Amniotic stem cell (primary cell): ENCODE measurements at regions not wholly inside any gene's neighbourhood (a gene's known extent, or its start where the extent isn't known, plus 50 kb on each side); places are given as distances from the start of the nearest gene placed in this dataset.
"Not testable (repeated sequence)": the region's sequence is repeated elsewhere in the genome, so short reads cannot be mapped to it uniquely, and the experiment has no call there.

Experiments used
- DNase-seq: peaks from one replicate; lab custom pipeline; 2025; lab: John Stamatoyannopoulos, UW

DNA sequence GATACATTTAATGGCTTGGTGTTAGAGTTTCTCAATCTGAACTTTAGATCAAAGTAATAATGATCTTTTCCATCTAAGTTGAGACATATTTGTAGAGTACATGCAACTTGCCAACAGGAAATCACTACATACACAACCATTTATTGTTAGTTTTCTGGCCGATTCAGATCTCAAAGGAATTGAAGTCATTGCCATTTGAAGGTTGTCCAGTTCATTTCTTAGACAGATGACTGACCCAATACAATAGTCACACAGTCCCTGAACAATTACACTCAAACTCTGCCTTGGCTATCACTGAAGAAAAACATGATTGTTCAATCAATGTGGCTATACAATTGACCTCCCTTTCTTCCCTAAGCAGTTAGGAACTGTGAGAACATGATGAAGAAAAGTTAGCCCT, 753.2 kb upstream of the RIOK2 start:
- no peak for DNase-seq

DNA sequence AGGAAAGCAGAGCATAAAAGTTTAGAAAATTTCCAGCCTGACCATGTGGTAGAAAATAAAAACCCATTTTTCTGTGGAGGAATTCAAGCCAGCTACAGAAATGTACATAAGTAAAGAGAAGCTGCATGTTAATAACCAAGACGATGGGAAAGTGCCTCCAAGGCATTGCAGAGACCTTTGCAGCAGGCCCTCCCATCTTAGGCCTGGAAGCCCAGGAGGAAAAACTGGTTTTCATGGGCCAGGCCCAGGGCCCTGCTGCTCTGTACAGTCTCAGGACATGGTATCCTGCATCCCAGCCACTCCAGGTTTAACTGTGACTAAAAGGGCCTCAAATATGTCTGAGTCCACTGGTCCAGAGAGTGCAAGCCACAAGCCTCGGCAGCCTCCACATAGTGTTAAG, 754.8 kb upstream of the RIOK2 start:
- no peak for DNase-seq

DNA sequence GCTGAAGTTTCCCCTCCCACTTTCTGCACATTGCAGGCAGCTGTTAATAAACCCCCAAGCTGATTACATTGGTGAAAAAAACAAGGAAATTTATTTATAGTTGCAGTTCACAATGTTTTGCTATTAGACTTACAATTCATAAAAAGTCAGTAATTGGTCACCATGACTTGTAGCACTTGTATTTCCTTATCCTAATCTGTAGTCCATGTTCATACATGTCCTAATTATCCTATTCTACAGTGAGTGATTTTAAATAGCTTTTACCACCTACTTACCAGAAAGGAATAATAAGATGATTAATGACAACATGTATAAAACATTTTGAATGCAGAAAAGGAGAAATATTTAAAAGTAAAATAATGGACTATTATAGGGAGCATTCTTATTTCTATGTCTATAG, 760.0 kb upstream of the RIOK2 start:
- DNase-seq, result no peak

DNA sequence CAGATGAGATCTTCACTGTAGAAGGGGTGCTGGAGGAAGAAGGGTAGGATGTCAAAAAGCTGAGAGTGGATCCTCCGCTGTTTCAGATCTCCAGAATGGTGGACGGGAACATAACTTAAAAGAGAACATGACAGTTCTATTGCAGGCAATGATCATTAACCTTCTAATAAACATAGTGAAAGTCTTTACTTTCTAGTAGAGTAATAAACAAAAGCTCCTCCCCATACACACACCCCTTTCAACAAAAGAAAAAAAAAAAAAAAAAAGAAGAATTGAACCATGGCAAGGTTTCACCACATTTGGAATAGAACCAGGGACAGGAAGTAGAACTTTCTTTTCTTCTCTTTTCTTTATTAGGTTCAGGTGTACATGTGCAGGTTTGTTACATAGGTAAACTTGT, 768.1 kb upstream of the RIOK2 start:
- DNase-seq, result no peak

DNA sequence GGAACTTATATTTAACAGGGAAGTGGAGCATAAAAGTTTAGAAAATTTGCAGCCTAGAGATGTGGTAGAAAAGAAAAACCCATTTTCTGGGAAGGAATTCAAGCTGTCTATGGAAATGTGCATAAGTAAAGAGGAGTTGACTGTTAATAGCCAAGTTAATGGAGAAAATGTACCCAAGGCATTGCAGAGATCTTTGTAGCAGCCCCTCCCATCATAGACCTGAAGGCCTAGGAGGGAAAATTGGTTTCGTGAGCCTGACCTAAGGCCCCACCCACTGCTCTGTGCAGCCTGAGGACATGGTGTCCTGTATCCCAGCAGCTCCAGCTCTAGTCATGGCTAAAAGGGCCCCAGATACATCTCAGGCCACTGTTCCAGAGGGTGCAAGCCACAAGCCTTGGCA, 772.4 kb upstream of the RIOK2 start:
- no peak for DNase-seq

DNA sequence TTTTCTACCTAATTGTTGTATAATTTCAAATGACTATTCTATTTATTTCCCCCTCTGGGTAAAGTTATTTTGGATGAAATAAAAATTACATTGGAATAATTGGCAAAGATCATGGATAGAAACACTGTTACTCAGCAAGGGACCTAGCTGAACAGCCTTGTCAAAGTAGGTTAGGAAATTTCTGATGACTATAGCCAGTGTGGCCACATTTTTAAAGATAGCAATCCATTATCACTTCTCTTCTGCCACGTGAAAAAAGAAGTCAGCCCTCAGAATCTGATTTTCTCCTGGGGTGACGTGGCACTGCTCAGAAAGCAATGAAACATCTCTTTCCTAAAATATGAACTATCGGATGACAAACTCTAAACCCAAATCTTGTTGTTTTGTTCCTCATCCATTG, 784.2 kb upstream of the RIOK2 start:
- DNase-seq, result no peak

DNA sequence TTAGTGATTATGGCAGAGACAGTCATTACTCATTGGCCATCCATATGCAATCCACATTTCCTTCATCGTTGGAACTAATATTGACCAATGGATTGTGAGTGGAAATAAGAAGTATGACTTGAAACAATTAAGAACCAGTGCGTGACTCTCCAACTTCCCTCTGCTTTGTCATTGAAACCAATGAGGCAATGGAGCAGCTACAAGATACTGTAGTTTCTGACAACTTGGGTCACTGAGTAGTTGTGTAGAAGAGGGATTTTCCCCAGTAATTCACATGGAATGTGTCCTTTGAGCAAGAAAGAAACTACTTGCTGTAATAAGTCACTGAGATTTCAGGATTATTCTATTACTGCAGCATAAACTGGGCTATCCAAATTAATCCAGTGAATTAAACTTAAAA, 785.3 kb upstream of the RIOK2 start:
- DNase-seq, result no peak

DNA sequence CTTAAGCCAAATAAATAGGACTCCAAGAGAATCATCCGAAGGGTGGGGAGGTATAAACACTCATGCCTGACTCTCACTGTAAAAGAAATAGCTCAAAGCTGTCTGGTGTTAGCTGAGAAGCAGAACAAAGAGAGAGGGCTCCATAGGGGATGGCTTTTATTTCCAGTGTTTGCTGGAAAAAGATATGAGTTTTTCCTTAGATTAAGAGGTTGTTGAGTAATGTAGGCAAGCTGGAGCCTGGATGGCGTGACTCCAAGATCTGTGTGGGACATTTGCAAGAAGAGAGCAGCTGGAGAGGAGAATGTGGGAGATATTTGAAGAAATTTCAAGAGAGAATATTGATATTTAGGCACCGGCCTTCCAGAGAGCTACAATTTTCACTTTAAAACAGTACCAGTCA, 793.7 kb upstream of the RGMB start:
- DNase-seq, result no peak

DNA sequence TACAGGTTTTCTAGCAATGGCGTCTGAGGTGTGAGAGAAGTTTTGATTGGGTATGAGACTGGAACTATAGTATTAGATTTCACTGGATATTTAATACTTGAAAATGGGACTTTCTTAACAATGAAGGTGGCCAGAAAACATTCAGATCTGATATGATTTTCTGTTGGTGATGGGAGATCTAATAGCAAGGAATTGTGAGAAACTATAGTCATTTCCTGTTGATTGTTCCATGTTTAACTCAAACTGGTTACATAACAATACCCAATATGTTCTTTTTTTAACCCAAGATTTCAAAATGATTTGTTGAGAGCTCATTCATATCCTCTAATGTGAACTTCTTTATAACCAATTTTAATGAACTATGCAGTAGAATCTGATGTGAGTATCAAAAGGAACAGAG, 793.2 kb upstream of the RGMB start:
- no peak for DNase-seq

DNA sequence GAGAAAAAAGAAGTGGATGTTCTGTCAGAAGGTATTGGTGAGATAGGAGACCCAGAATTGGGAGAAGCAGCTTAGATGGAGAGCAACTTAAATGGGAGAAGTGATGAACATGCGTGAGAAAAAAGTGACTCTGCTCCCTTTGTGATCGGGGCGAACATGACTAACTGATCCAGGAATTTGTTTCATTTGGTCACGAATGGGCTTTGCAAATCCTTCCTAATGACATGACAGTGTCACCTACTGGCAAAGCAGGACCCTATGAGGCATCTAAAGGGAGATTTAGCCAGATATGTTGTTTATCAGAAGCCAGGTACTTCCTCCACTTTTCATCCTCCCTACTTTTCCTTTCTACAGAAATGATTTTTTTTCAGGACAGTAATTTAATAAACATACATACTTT, 787.4 kb upstream of the RGMB start:
- no peak for DNase-seq

DNA sequence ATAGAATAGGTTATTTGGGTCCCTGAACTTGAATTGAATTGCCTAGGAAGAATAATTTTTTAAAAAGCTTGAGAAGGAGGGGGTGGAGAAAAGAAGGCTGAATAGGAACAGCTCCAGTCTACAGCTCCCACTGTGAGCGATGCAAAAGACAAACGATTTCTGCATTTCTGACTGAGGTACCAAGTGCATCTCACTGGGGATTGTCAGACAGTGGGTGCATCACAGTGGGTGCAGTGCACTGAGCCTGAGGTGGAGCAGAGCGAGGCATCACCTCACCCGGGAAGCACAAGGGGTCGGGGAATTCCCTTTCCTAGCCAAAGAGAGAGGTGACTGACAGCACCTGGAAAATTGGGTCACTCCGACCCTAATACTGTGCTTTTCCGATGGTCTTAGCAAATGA, 782.2 kb upstream of the RGMB start:
- DNase-seq, result no peak

DNA sequence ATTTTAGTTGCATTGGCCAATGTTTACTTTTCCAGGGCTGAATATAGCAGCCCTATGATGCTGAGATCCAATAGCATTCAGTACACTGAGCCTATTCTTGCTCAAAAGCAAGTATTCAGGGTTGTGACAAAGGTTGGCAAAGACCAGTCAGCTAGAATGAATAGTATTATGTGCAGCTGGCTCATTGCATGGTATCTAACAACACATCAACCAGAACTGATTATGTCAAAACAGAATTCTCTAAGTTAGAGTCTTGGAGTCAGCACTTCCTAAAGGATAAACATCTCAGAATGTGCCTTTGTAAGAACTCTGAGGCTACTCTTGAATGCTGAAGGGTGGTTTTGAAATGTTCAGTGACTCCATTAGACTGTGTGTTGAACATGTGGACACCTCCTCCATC, 774.5 kb upstream of the RGMB start:
- no peak for DNase-seq

DNA sequence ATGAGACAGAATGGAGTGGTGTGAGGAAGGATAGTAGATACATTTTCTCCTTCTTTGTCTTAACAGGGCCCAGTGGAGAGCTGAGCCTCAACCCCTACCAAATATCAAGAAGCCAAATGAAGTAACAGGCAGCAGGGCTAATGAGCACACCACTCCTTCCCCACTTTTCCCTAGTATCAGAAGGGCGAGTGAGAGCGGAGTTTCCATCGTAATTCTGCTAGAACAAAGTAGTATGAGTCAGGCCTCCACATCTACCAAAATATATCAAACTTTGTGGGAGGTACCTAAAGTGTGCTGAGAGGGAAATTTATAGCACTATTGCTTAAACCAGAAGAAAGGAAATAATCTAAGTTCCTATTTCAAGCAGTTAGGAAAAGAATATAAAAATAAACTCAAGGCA, 769.0 kb upstream of the RGMB start:
- DNase-seq, result no peak

DNA sequence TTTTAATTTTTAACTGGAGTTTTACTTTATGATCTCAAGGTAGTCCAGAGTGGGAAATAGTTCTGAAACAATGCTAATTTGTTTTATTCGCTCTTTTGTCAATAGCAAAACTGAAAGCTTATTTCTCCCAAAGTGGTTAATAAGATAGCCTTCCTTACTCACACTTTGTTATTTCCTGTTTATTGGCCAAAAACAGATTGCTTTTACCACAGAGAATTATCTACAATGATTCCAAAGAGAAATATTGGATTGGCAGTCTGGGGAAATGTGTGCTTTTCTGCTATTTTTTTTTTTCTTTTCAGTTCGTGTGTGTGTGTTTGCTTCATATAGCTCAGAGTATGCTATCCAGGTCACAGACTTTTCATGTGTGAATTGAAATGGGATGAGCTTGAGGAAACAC, 756.7 kb upstream of the RGMB start:
- DNase-seq, result no peak

DNA sequence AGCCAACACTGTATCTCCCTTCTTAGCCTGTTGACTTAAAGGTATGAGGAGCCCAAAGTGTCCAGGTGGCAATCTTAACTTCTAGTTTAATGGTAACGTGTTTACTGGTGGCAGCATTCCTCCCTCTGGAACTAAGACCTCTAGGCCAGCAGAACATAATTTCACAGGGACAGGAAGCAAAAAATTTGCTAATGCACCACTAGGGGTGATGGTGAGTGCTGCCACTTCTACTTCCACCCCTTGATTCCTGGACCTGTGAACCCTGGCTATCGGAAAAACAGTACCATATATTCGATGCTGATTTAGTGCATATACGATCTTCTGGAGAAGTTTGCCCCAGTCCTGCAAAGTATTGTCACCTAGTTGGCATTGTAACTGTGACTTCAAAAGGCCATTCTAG, 743.2 kb upstream of the RGMB start:
- not testable (repeated sequence) for DNase-seq

DNA sequence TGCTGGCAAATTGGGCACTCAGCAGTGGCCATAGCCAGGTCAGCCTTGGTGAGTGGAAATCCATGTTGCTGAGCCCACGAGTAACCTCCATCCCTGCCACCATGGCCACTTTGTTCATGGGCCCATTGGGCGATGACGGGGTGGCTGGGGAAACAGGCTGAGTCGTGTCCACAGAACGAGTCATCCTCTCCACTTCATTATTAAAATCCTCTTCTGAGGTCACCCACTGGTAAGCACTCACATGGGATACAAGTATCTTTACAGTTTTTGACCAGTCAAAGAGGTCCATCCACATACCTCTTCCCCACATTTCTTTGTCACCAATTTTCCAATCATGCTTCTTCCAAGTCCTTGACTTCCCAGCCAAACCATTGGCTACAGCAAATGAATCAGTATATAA, 742.4 kb upstream of the RGMB start:
- DNase-seq, result not testable (repeated sequence)

DNA sequence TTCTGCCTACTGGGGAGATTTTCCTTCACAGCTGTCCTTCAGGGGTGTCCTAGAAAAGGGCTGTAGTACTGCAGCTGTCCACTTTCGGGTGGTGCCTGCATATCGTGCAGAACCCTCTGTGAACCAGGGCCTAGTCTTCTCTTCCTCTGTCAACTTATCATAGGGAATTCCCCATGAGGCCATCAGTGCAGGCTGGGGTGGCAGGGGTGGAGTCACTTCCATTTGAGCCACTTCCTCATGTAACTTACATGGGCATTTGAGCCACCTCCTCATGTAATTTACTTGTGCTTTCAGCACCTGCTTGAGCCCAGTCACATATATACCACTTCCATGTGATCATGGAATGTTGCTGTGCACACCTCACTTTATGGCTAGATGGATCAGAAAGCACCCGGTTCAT, 742.0 kb upstream of the RGMB start:
- no peak for DNase-seq

DNA sequence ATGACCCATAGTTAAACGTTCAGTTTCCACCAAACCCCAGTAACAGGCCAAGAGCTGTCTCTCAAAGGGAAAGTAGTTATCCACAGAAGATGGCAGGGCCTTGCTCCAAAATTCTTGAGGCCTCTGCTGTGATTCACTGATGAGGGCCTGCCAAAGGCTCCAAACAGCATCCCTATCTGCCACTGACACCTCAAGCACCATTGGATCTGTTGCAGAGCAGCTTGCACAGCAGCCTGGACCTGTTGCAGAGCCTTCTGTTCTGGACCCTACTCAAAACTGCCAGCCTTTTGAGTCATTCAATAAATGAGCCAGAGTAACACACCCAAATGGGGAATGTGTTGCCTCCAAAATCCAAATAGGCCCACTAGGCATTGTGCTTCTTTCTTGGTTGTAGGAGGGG, 741.5 kb upstream of the RGMB start:
- no peak for DNase-seq

DNA sequence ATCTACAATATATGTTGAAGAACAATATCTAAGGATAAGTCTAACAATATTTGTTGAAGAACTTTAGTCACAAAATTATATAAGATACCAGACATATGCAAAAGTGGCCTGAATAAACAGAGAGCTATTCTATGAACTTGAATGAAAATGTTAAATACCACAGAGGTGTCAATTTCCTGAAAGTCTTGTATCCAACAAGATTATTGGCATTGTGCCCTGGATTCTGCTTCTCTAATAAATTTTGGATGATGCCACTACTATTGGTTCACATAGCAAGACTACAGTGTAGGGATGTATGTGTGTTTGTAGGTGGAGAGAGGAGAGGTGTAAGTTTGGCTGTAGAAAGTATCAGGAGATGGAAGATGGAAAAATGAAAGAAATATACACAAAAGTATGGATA, 731.8 kb upstream of the RGMB start:
- DNase-seq, result no peak

DNA sequence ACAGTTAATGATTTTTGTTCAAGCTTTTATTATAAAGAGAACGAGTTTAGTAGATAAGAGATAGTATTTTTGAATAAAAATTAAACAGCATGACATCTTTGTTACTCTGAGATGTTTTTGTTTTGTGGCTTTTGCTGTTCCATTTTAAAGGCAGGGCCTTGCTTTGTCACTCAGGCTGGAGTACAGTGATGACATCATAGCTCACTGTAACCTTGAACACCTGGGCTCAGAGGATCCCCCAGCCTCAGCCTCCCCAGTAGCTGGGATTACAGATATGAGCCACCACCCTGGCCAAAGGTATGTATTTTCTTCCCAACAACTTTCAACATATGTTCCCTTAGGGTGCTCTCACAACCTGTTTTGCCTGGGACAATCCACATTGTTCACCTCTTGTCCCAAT, 730.9 kb upstream of the RGMB start:
- no peak for DNase-seq

DNA sequence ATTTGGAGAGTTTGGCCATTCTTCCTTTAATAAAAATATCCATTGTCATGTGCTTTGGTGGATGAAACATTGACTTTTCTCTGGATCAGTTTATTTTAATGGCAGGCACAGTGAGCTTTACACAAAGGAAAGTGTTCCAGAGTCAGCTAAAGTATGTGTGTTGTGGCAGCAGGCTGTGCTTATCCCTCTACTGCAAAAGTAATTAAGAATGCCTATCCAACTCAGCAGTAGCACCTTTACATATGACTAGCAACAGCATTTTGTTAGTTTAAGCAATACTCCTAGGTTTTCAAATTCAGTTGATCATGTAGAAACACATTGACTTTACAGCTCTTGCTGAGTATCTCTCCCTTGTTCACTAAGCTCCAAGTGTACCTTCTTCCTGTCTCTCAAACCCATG, 730.5 kb upstream of the RGMB start:
- DNase-seq, result no peak

DNA sequence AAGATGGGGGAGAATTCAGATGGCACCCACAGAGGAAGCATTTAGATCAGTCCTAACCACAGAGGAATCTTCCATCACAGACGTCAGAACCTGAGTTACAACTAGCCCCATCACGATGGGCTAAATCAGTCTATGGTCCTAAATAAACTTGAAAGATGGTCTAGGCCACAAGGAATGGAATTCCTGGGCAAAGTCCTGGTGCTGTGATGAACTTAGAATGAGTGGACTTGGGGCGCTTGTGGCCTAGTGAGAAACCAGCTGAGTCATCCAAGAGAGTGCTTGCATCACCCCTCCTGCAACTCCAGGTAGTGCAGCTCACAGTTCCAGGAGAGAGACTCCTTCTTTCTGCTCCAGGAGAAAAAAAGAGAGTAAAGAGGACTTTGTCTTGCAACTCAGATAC, 722.9 kb upstream of the RGMB start:
- no peak for DNase-seq

DNA sequence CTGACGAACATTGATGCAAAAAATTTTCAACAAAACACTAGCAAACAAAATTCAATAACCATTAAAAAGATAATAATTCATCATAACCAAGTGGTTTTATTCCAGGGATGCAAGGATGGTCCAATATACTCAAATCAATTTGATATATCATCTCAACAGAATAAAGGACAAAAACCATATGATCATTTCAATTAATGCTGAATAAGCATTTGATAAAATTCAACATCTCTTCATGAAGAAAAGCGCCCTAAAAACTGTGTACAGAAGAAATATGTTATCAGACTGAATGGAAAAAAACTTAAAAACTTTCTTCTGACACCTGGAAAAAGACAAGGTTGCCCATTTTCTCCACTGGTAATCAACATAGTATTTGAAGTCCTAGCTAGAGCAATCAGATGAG, 720.3 kb upstream of the RGMB start:
- DNase-seq, result no peak

DNA sequence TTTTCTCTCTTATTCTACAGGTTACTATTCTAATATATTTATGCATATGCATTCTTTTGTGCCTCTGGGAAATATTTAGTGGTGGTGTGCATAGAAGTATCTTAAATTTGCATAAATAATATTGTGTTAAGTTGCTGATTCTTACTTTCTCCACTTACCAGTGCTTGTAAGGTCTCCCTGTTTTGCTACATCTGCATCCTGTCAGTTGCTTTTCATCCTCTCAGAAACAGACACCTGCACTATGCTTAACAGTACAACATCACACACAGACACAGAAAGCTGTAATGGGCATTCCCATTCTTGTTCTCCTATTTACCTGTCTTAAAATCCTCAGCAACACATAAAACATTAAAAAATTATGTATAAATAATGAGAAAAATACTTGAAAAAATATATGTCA, 713.3 kb upstream of the RGMB start:
- no peak for DNase-seq

DNA sequence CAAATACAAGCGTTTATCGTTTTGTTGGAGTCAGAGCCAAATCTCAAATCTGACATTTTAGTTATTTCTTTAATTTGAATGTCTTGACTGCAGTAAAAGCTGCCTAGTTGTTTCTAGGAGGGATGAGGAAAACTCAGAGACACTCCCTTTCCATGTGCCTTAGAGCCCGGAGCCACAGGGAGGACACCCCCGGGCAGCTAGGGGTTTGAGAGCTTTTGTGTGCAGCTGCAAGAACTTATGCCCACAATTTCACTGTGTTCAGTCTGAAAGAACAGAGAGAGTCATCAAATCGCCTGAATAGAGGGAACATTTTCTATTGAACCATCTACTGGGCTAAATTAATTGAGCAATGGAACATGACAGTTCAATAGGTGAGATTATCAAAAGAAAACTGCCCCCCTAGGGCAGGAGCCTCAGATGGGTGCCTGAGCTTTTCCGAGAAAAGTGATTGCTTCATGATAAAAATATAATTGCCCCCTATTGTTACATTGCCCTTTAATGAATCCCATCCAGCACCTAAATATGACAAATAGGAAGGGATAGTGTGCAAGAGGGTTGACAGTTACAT, 709.3 kb upstream of the RGMB start:
- DNase-seq, result no peak
